ENCODE measurements at regions not wholly inside any gene's neighbourhood (a gene's known extent, or its start where the extent isn't known, plus 50 kb on each side); places are given as distances from the start of the nearest gene placed in this dataset.
A peak's percentile ranks its signal among the peaks of the same experiment; 100 is the strongest.
"Not testable (repeated sequence)": the region's sequence is repeated elsewhere in the genome, so short reads cannot be mapped to it uniquely, and the experiment has no call there.

GRCh38 chr1:83455753-83456152 lies 543.2 kb downstream of the TTLL7 start:
- H3K27ac Mint-ChIP-seq; H3K27me3 Mint-ChIP-seq (ENCODE audit: low read depth); CTCF ChIA-PET; intact Hi-C loops (cut with micrococcal nuclease); DNase-seq; H3K36me3 Mint-ChIP-seq (ENCODE audit: low read depth); H3K9me3 Mint-ChIP-seq: not testable (repeated sequence)
- H3K4me3 Mint-ChIP-seq, result peak overlapping the region; percentile 26
- H3K4me1 Mint-ChIP-seq (ENCODE audit: low read depth), result peaks cover 13% of the 10 kb centered on the region

GRCh38 chr1:83445873-83446272 lies 553.1 kb downstream of the TTLL7 start:
- H3K27ac Mint-ChIP-seq; H3K36me3 Mint-ChIP-seq (ENCODE audit: low read depth); H3K27me3 Mint-ChIP-seq (ENCODE audit: low read depth); intact Hi-C loops (cut with micrococcal nuclease); H3K4me3 Mint-ChIP-seq; H3K9me3 Mint-ChIP-seq; CTCF ChIA-PET; DNase-seq: not testable (repeated sequence)
- peaks cover 13% of the 10 kb centered on the region for H3K4me1 Mint-ChIP-seq (ENCODE audit: low read depth)

DNA sequence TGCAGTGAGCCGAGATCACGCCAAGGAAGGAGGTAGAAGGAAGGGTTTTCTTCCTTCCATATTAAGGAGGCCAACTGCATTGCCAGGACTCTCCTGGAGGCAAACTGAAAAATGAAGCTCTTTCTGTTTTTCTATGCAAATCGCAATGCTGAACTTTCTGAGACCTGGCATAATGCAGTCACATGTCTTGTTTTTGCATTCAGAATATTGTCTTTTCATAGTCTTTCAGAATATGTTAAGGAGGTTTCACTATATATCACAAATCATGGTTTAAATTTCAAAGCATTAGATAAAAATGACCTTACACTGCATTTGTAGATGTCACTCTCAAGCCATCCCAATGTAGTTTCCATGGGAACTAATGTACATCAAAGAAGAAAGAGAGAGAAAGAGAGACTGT lies 556.5 kb downstream of the TTLL7 start:
- H3K27me3 Mint-ChIP-seq (ENCODE audit: low read depth); intact Hi-C loops (cut with micrococcal nuclease); H3K36me3 Mint-ChIP-seq (ENCODE audit: low read depth); CTCF ChIA-PET; H3K4me1 Mint-ChIP-seq (ENCODE audit: low read depth); H3K4me3 Mint-ChIP-seq; H3K9me3 Mint-ChIP-seq; DNase-seq; H3K27ac Mint-ChIP-seq: not testable (repeated sequence)

GRCh38 chr1:83440586-83440985 lies 558.3 kb downstream of the TTLL7 start:
- DNase-seq; H3K27me3 Mint-ChIP-seq (ENCODE audit: low read depth); H3K36me3 Mint-ChIP-seq (ENCODE audit: low read depth); H3K4me1 Mint-ChIP-seq (ENCODE audit: low read depth); H3K4me3 Mint-ChIP-seq; H3K9me3 Mint-ChIP-seq; intact Hi-C loops (cut with micrococcal nuclease); CTCF ChIA-PET; H3K27ac Mint-ChIP-seq: not testable (repeated sequence)

GRCh38 chr1:83440021-83440420 lies 558.9 kb downstream of the TTLL7 start:
- H3K27me3 Mint-ChIP-seq (ENCODE audit: low read depth); DNase-seq; H3K36me3 Mint-ChIP-seq (ENCODE audit: low read depth); intact Hi-C loops (cut with micrococcal nuclease); H3K9me3 Mint-ChIP-seq; H3K4me1 Mint-ChIP-seq (ENCODE audit: low read depth); CTCF ChIA-PET; H3K4me3 Mint-ChIP-seq; H3K27ac Mint-ChIP-seq: not testable (repeated sequence)

DNA sequence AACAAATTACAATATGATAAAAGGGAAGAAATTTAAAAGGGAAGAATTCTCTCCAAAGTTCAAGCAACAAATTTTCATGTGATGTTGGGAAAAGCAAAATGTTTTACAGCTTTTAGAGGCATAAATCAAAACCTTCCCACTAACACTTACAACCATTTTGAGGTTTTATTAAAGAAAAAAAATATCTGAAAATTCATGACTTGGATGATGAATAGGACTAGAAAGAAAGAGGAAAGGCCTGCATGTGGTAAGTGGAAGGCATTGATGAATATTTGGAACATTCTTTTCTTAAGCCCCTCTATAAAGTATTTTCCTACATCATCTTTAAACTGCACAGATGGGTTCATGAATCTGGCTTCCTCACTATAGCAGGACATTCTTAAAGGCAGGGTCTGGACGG lies 560.6 kb downstream of the TTLL7 start:
- DNase-seq; H3K4me1 Mint-ChIP-seq (ENCODE audit: low read depth); H3K4me3 Mint-ChIP-seq; intact Hi-C loops (cut with micrococcal nuclease); CTCF ChIA-PET; H3K27me3 Mint-ChIP-seq (ENCODE audit: low read depth); H3K36me3 Mint-ChIP-seq (ENCODE audit: low read depth); H3K27ac Mint-ChIP-seq; H3K9me3 Mint-ChIP-seq: not testable (repeated sequence)

- H3K4me3 Mint-ChIP-seq; H3K4me1 Mint-ChIP-seq (ENCODE audit: low read depth); H3K36me3 Mint-ChIP-seq (ENCODE audit: low read depth); H3K27me3 Mint-ChIP-seq (ENCODE audit: low read depth); H3K9me3 Mint-ChIP-seq; DNase-seq; H3K27ac Mint-ChIP-seq; CTCF ChIA-PET; intact Hi-C loops (cut with micrococcal nuclease): not testable (repeated sequence)
These were observed 563.6 kb downstream of the TTLL7 start for GRCh38 chr1:83435336-83435735.

DNA sequence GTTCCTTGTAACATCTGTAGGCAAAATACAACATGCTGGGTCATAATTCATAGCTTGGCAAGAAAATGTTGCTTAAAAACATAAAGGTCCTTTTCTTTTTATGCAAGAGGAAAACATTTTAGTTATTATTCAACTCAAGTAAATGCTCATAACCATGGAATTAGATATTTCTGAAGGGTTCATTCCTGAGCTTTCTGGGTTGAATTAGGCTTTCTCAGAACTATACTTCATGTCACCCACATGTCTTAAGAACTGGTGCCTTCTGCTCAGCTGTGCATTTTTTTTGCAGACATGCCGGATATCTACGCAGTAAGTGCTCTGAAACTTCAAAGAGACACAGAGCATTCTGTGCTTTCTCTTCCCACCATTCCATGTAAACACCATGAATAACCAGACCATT lies 571.4 kb downstream of the TTLL7 start:
- intact Hi-C loops (cut with micrococcal nuclease); H3K9me3 Mint-ChIP-seq; H3K36me3 Mint-ChIP-seq (ENCODE audit: low read depth); H3K4me3 Mint-ChIP-seq; DNase-seq; H3K4me1 Mint-ChIP-seq (ENCODE audit: low read depth); H3K27me3 Mint-ChIP-seq (ENCODE audit: low read depth); H3K27ac Mint-ChIP-seq; CTCF ChIA-PET: not testable (repeated sequence)

DNA sequence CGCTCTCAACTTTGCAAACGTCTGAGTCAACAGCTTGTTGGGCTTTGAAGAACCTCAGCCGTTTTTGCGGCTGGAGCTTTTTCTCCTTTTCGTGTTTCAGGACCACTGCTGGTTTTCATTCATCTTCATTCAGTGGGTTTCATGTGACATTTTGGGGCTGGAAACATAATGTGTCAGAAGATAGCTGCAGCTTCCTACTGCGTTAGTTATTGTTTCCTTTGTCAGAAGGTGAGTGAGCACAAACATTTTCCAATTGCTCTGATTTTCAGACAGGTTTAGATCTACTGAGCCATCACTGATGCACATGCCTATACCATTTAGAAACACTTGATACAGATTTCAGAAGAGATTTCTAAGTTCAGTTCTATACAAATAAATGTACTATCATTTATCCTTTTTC lies 575.5 kb downstream of the TTLL7 start:
- H3K27ac Mint-ChIP-seq; intact Hi-C loops (cut with micrococcal nuclease); H3K4me1 Mint-ChIP-seq (ENCODE audit: low read depth); H3K36me3 Mint-ChIP-seq (ENCODE audit: low read depth); DNase-seq; H3K27me3 Mint-ChIP-seq (ENCODE audit: low read depth); H3K9me3 Mint-ChIP-seq; CTCF ChIA-PET; H3K4me3 Mint-ChIP-seq: not testable (repeated sequence)

GRCh38 chr1:83418558-83418957 lies 580.4 kb downstream of the TTLL7 start:
- Mint-ChIP-seq H3K9me3 (no peaks in the 10 kb centered on the region), H3K27ac (no peak overlapping the region), H3K4me3 (no peak overlapping the region), H3K27me3 (ENCODE audit: low read depth) (no peaks in the 10 kb centered on the region), H3K36me3 (ENCODE audit: low read depth) (no peaks in the 10 kb centered on the region), H3K4me1 (ENCODE audit: low read depth) (peaks cover 3% of the 10 kb centered on the region)
- no peak for DNase-seq
- intact Hi-C loops (cut with micrococcal nuclease), result no loop called here
- CTCF ChIA-PET, result no interaction called here

GRCh38 chr1:83413839-83414107 lies 585.2 kb downstream of the TTLL7 start:
- CTCF ChIA-PET, H3K4me3 Mint-ChIP-seq: not testable (repeated sequence)

GRCh38 chr1:83410746-83411413 lies 588.1 kb downstream of the TTLL7 start:
- DNase-seq; H3K9me3 Mint-ChIP-seq; CTCF ChIA-PET; H3K27me3 Mint-ChIP-seq (ENCODE audit: low read depth); intact Hi-C loops (cut with micrococcal nuclease); H3K27ac Mint-ChIP-seq; H3K36me3 Mint-ChIP-seq (ENCODE audit: low read depth); H3K4me1 Mint-ChIP-seq (ENCODE audit: low read depth); H3K4me3 Mint-ChIP-seq: not testable (repeated sequence)

More at GRCh38 chr1:83413839-83414107, 585.2 kb downstream of the TTLL7 start:
- H3K27ac Mint-ChIP-seq; H3K36me3 Mint-ChIP-seq (ENCODE audit: low read depth); H3K4me1 Mint-ChIP-seq (ENCODE audit: low read depth); DNase-seq; H3K27me3 Mint-ChIP-seq (ENCODE audit: low read depth); H3K9me3 Mint-ChIP-seq; intact Hi-C loops (cut with micrococcal nuclease): not testable (repeated sequence)

DNA sequence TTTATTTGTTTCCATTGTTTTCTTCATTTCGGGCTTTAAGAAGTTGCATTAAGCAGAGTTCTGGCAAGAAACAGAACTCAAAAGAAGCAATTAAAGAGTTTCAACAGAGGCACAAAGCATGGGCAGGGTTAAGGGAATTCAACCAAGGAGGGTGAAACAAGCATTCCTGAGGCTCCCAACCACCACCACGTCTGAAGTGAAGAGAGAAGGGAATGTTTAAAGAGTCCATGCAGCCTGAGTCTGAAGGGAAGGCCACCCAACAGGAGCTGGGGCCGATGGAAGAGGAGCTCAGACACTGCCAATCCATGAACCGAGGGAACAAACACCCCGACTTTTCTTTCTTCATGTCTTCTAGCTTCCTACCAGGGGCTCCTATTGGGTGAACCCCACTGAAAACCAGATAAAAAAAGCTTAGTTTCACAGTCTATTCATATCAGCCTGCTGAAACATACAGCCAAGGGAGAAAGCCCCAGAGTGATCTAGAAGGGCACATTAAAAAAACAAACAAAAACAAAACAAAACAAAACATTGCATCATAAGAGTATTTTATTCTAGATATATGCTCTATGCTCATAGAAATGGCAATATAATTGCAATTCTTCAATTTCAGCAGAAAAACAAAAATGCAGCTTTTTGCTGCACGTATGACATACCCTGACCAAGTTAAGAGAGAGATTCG lies 592.1 kb downstream of the TTLL7 start:
- H3K27me3 Mint-ChIP-seq (ENCODE audit: low read depth); H3K27ac Mint-ChIP-seq; H3K4me3 Mint-ChIP-seq; CTCF ChIA-PET; H3K36me3 Mint-ChIP-seq (ENCODE audit: low read depth); H3K9me3 Mint-ChIP-seq; DNase-seq; intact Hi-C loops (cut with micrococcal nuclease): not testable (repeated sequence)
- H3K4me1 Mint-ChIP-seq (ENCODE audit: low read depth), result peaks cover 14% of the 10 kb centered on the region
